Lower leg skin (tissue), 3 donors: ENCODE measurements at regions not wholly inside any gene's neighbourhood (a gene's known extent, or its start where the extent isn't known, plus 50 kb on each side); places are given as distances from the start of the nearest gene placed in this dataset.

Source experiments
- CTCF ChIP-seq, 3 donors: fragments of 450-650 bp; IDR thresholded peaks; one replicate each; pipeline ENCODE4 v1.5.1; 2016; ENCODE audit warnings: antibody characterized with exemption in 3 of 3, mild to moderate bottlenecking in 3 of 3, moderate library complexity in 2 of 3
- POLR2A ChIP-seq, 2 donors: fragments of 450-650 bp; IDR thresholded peaks; one replicate each; pipeline ENCODE4 v1.6.1; 2016 to 2017; ENCODE audit warnings: antibody characterized with exemption in 2 of 2, mild to moderate bottlenecking in 1 of 2, moderate library complexity in 1 of 2

GRCh38 chr2:70030724-70031420 is 56.4 kb upstream of the PCBP1 start:
- no peak for TF ChIP-seq POLR2A (IDR thresholded peaks at IDR 0.05)
- TF ChIP-seq CTCF (IDR thresholded peaks at IDR 0.05): no peak
